Ecto neural progenitor cell (in vitro differentiated cells): ENCODE measurements at regions not wholly inside any gene's neighbourhood (a gene's known extent, or its start where the extent isn't known, plus 50 kb on each side); places are given as distances from the start of the nearest gene placed in this dataset.
"Not testable (repeated sequence)": the region's sequence is repeated elsewhere in the genome, so short reads cannot be mapped to it uniquely, and the experiment has no call there.

Experiments
- DNase-seq: peaks from one replicate; pipeline ENCODE4 v3.0.0-alpha.2; 2018; ENCODE audit warnings: low spot score

- DNase-seq, result not testable (repeated sequence)
Measured at GRCh38 chr1:188752027-188752426, 1725.6 kb downstream of the BRINP3 start.

- not testable (repeated sequence) for DNase-seq
Measured at GRCh38 chr1:188757747-188758146, 1719.9 kb downstream of the BRINP3 start.

GRCh38 chr1:188761226-188761625 lies 1716.4 kb downstream of the BRINP3 start:
- no peak for DNase-seq

GRCh38 chr1:188762166-188762743 lies 1715.4 kb downstream of the BRINP3 start:
- no peak for DNase-seq

GRCh38 chr1:188763541-188763940 lies 1714.1 kb downstream of the BRINP3 start:
- DNase-seq, result no peak

GRCh38 chr1:188769181-188769580 lies 1708.5 kb downstream of the BRINP3 start:
- peak; percentile 62 for DNase-seq

GRCh38 chr1:188769936-188770335 lies 1707.7 kb downstream of the BRINP3 start:
- no peak for DNase-seq

GRCh38 chr1:188778578-188778977 lies 1699.1 kb downstream of the BRINP3 start:
- DNase-seq, result no peak

GRCh38 chr1:188782220-188782841 lies 1695.3 kb downstream of the BRINP3 start:
- DNase-seq, result peak; percentile 52

- no peak for DNase-seq
Measured at GRCh38 chr1:188794969-188795368, 1682.7 kb downstream of the BRINP3 start.

- not testable (repeated sequence) for DNase-seq
Measured at GRCh38 chr1:188812153-188812552, 1665.5 kb downstream of the BRINP3 start.

- DNase-seq, result not testable (repeated sequence)
Measured at GRCh38 chr1:188812836-188813573, 1664.7 kb downstream of the BRINP3 start.

- DNase-seq, result no peak
Measured at GRCh38 chr1:188817814-188818213, 1659.8 kb downstream of the BRINP3 start.

GRCh38 chr1:188822248-188822647 lies 1655.4 kb downstream of the BRINP3 start:
- DNase-seq, result no peak

- DNase-seq, result no peak
Measured at GRCh38 chr1:188825471-188825870, 1652.2 kb downstream of the BRINP3 start.

GRCh38 chr1:188826800-188827199 lies 1650.9 kb downstream of the BRINP3 start:
- DNase-seq, result no peak

- no peak for DNase-seq
Measured at GRCh38 chr1:188827400-188827799, 1650.3 kb downstream of the BRINP3 start.

GRCh38 chr1:188841111-188841696 lies 1636.5 kb downstream of the BRINP3 start:
- DNase-seq, result not testable (repeated sequence)

- no peak for DNase-seq
Measured at GRCh38 chr1:188846468-188846867, 1631.2 kb downstream of the BRINP3 start.

GRCh38 chr1:188857526-188858087 lies 1620.1 kb downstream of the BRINP3 start:
- DNase-seq, result no peak

- DNase-seq, result no peak
Measured at GRCh38 chr1:188867614-188868013, 1610.0 kb downstream of the BRINP3 start.

- no peak for DNase-seq
Measured at GRCh38 chr1:188871164-188871563, 1606.5 kb downstream of the BRINP3 start.

- no peak for DNase-seq
Measured at GRCh38 chr1:188872376-188872775, 1605.3 kb downstream of the BRINP3 start.
